Astrocyte of the cerebellum (primary cell): ENCODE measurements at regions not wholly inside any gene's neighbourhood (a gene's known extent, or its start where the extent isn't known, plus 50 kb on each side); places are given as distances from the start of the nearest gene placed in this dataset.

ENCODE experiments used
- DNase-seq: peaks from one replicate; pipeline ENCODE4 v3.0.0-alpha.2; 2011; ENCODE audit warnings: low read depth
- H3K4me3 ChIP-seq: 2 replicates; pipeline ENCODE4 v1.5.1; 2011; ENCODE audit warnings: mild to moderate bottlenecking, low read depth, low read length, moderate library complexity
- CTCF ChIP-seq: IDR thresholded peaks from 2 replicates; pipeline ENCODE4 v1.5.1; 2012; ENCODE audit warnings: low read length, low read depth, moderate library complexity, mild to moderate bottlenecking; ENCODE audit errors: missing control alignments
- in situ Hi-C: cut with HindIII; loops from 2 replicates; pipeline ENCODE4 v1.10.0; 2017; ENCODE audit warnings: low sequenced_read_pairs

- DNase-seq, result peak; percentile 78
- TF ChIP-seq CTCF, result no peak
- in situ Hi-C loops, result loop anchor here (5.0 kb wide), 1 partner anchor 94 kb away; no protein-coding TSS in a partner anchor
- peak overlapping the region; percentile 52 for H3K4me3 ChIP-seq
These were observed 114.2 kb upstream of the SERTAD2 start for GRCh38 chr2:64767670-64768468.

GRCh38 chr2:64768491-64769005 lies 114.8 kb upstream of the SERTAD2 start:
- in situ Hi-C loops, result loop anchor here (5.0 kb wide), 1 partner anchor 94 kb away; no protein-coding TSS in a partner anchor
- peak overlapping the region; percentile 52 for H3K4me3 ChIP-seq
- DNase-seq, result no peak
- no peak for TF ChIP-seq CTCF

GRCh38 chr2:64769392-64770044 lies 115.8 kb upstream of the SERTAD2 start:
- in situ Hi-C loops, result loop anchor here (5.0 kb wide), 1 partner anchor 93 kb away; no protein-coding TSS in a partner anchor
- TF ChIP-seq CTCF, result no peak
- DNase-seq, result no peak
- H3K4me3 ChIP-seq, result no peak overlapping the region

- TF ChIP-seq CTCF, result no peak
- DNase-seq, result no peak
- no peak overlapping the region for H3K4me3 ChIP-seq
- in situ Hi-C loops, result no loop called here
These were observed 116.5 kb upstream of the SERTAD2 start for GRCh38 chr2:64770137-64770780.

- DNase-seq, result peak; percentile 56
- in situ Hi-C loops, result no loop called here
- peak; percentile 4 for TF ChIP-seq CTCF
- no peak overlapping the region for H3K4me3 ChIP-seq
These were observed 117.1 kb upstream of the SERTAD2 start for GRCh38 chr2:64770781-64771334.

GRCh38 chr2:64771737-64772136 lies 118.0 kb upstream of the SERTAD2 start:
- H3K4me3 ChIP-seq, result no peak overlapping the region
- no peak for TF ChIP-seq CTCF
- in situ Hi-C loops, result no loop called here
- DNase-seq, result no peak
